ENCODE measurements at regions not wholly inside any gene's neighbourhood (a gene's known extent, or its start where the extent isn't known, plus 50 kb on each side); places are given as distances from the start of the nearest gene placed in this dataset.
"Not testable (repeated sequence)": the region's sequence is repeated elsewhere in the genome, so short reads cannot be mapped to it uniquely, and the experiment has no call there.

GRCh38 chr4:123529278-123529568 is 132.6 kb downstream of the SPRY1 start:
- no peak overlapping the region for H3K4me3 ChIP-seq (ENCODE audit: low read depth, low read length)
- no peaks in the 10 kb centered on the region for H3K27me3 ChIP-seq (ENCODE audit: control insufficient read depth, insufficient read depth, low read length)
- DNase-seq (ENCODE audit: low read depth) = no peak
- no peak for TF ChIP-seq CTCF (IDR thresholded peaks at IDR 0.05; ENCODE audit: insufficient read depth, low read length, poor library complexity, severe bottlenecking)
- no peaks in the 10 kb centered on the region for H3K36me3 ChIP-seq (ENCODE audit: control insufficient read depth, insufficient read depth, low read length)

- no peak for DNase-seq (ENCODE audit: low read depth)
- Histone ChIP-seq H3K4me3 (ENCODE audit: low read depth, low read length) (no peak overlapping the region), H3K36me3 (ENCODE audit: control insufficient read depth, insufficient read depth, low read length) (no peaks in the 10 kb centered on the region), H3K27me3 (ENCODE audit: control insufficient read depth, insufficient read depth, low read length) (no peaks in the 10 kb centered on the region)
- no peak for TF ChIP-seq CTCF (IDR thresholded peaks at IDR 0.05; ENCODE audit: insufficient read depth, low read length, poor library complexity, severe bottlenecking)
Measured at GRCh38 chr4:123530357-123530756, 133.8 kb downstream of the SPRY1 start.

GRCh38 chr4:123535037-123535748 is 138.6 kb downstream of the SPRY1 start:
- Histone ChIP-seq H3K4me3 (ENCODE audit: low read depth, low read length) (no peak overlapping the region), H3K36me3 (ENCODE audit: control insufficient read depth, insufficient read depth, low read length) (no peaks in the 10 kb centered on the region), H3K27me3 (ENCODE audit: control insufficient read depth, insufficient read depth, low read length) (no peaks in the 10 kb centered on the region)
- no peak for TF ChIP-seq CTCF (IDR thresholded peaks at IDR 0.05; ENCODE audit: insufficient read depth, low read length, poor library complexity, severe bottlenecking)
- no peak for DNase-seq (ENCODE audit: low read depth)

GRCh38 chr4:123536225-123536624 is 139.6 kb downstream of the SPRY1 start:
- no peak for TF ChIP-seq CTCF (IDR thresholded peaks at IDR 0.05; ENCODE audit: insufficient read depth, low read length, poor library complexity, severe bottlenecking)
- Histone ChIP-seq H3K4me3 (ENCODE audit: low read depth, low read length) (no peak overlapping the region), H3K36me3 (ENCODE audit: control insufficient read depth, insufficient read depth, low read length) (no peaks in the 10 kb centered on the region), H3K27me3 (ENCODE audit: control insufficient read depth, insufficient read depth, low read length) (no peaks in the 10 kb centered on the region)
- DNase-seq (ENCODE audit: low read depth) = no peak

GRCh38 chr4:123537906-123538402 is 141.4 kb downstream of the SPRY1 start:
- DNase-seq (ENCODE audit: low read depth); H3K27me3 ChIP-seq (ENCODE audit: control insufficient read depth, insufficient read depth, low read length); H3K4me3 ChIP-seq (ENCODE audit: low read depth, low read length); H3K36me3 ChIP-seq (ENCODE audit: control insufficient read depth, insufficient read depth, low read length): not testable (repeated sequence)

GRCh38 chr4:123545667-123546572 is 149.3 kb downstream of the SPRY1 start:
- TF ChIP-seq CTCF (IDR thresholded peaks at IDR 0.05; ENCODE audit: insufficient read depth, low read length, poor library complexity, severe bottlenecking) = no peak
- H3K36me3 ChIP-seq (ENCODE audit: control insufficient read depth, insufficient read depth, low read length) = no peaks in the 10 kb centered on the region
- DNase-seq (ENCODE audit: low read depth) = no peak
- no peaks in the 10 kb centered on the region for H3K27me3 ChIP-seq (ENCODE audit: control insufficient read depth, insufficient read depth, low read length)
- H3K4me3 ChIP-seq (ENCODE audit: low read depth, low read length) = no peak overlapping the region
